ENCODE measurements at regions not wholly inside any gene's neighbourhood (a gene's known extent, or its start where the extent isn't known, plus 50 kb on each side); places are given as distances from the start of the nearest gene placed in this dataset.
"Not testable (repeated sequence)": the region's sequence is repeated elsewhere in the genome, so short reads cannot be mapped to it uniquely, and the experiment has no call there.

DNA sequence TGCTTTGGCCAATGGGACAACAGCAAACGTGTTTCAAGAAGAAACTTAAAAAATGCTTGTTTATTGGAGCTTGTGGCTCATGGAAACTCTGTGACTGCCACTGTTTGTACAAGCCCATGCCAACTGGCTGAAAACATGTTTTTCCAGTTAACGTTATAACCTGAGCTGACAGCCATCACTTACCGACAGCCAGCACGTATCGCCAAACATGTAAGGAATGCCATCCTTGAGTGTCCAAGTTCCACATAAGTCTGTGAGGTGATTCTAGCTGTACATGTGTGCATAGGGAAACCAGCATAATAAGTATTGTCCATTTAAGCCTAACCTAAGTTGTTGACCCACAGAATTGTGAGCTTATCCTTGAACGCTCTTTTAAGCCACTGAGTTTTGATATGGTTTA, 596.9 kb downstream of the TRHDE start:
- no peak for DNase-seq

DNA sequence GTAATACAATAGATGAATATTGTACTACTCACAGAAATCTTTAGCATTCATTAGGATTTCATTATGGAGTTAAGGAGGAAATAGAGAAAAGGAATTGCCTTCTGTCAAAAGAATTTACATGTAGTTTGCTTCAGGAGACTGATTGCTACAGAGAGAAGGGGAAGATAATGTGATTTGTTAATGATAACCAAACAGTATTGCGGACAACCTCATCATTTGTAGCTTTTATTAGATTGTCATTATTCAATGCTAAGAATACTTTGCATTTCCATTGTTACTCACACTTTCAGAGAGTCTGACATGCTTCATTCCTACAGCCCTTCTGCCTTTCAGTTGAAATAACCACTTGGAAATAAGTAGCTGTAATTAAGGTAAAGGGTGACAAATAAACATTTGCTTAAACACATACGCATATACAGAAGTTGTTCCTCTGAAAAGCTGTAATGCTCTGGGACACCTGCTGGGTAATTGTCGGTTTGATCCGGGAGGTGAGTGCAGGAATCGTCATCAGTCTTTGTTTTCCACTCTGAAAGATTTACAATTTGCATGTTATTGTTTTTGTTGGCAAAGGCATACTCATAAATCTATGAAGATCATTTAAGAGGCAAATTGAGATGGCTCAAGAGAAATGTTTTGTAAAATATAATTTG, 600.2 kb downstream of the TRHDE start:
- no peak for DNase-seq

DNA sequence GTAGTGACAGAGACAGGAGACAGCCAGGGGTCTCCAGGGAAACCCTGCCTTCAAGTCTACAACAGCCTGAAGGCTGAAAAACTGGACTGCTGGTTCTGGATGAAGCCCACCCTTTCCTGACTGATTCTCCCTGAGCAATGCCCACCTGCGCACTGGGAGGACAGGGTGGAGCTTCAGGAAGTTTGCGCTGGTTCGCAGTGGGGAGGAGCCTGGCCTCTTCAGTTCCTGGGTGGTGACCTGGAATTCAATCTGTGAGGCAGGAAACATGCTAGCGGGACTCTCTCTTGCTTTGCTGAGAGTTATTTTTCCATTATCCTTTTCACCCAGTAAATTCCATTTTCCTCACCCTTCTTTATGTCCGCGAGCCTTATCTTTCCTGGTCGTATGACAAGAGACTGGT, 600.8 kb downstream of the TRHDE start:
- DNase-seq = no peak

DNA sequence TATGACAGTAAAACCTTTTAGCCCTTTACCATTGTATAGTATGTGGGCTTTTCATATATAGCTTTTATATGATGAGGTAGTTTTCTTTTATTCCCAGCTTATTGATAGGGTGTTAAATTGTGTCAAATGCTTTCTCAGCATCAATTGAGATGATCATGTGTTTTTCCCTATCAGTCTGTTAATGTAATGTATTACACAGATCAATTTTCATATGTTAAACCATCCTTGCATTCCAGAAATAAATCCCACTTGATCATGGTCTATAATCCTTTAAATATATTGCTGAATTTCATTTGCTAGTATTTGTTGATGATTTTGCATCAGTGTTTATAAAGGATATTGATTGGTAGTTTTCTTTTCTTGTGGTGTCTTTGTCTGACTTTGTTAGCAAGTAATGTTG, 603.9 kb downstream of the TRHDE start:
- DNase-seq = no peak

DNA sequence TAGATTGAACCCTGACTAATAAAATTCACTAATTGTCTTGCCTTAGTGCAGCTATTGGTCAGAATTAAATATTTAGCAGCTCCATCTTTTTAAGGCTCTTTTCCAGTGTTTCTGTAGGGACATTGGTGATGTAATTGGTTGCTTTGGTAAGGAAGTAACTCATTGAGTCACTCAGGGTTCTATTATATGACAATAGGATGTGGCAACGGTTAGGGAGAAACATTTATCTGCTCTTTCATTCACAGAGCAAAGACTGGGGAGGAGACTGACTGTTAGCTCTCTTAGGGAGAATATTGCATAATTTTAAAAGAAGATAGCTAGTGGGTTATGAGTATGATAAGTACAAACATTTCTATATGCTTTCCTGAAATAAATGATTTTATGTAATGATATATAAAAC, 616.5 kb downstream of the TRHDE start:
- DNase-seq = no peak

DNA sequence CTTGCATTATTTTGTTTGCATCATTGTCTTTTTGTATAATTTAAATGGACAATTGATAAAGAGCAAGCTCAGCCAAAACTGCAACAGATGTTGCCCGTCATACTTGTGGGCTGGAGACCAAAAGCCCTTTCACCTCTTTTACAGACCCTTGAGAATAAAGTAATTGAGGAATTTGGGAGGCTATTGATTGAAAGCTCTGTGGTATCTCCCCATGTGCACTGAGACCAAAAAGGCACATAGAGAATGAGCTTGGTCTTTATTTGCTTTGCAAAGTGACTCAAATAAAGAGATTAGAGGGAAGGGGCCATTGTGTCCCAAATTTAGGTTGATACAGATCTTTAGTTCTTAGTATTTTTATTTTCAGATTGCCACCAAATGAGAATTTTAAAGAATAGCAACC, 617.6 kb downstream of the TRHDE start:
- DNase-seq = no peak

DNA sequence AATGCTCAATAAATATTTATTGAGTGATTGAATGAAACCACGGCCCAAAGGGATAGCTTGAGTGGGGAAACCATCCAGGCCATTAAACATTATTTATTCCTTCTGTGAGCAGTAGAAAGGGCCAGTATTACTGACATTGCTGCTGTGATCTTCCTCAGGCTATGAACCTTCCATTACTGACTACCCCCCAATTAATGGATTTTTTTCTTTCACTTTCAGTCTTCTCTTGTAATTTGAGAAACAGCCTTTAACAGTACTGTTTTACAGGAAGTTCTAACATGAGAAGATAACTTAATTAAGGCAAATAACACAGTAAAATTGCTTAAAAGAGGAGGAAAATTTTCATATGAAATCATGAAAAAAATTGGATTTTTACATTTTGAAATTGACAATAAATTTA, 629.5 kb downstream of the TRHDE start:
- DNase-seq = no peak

DNA sequence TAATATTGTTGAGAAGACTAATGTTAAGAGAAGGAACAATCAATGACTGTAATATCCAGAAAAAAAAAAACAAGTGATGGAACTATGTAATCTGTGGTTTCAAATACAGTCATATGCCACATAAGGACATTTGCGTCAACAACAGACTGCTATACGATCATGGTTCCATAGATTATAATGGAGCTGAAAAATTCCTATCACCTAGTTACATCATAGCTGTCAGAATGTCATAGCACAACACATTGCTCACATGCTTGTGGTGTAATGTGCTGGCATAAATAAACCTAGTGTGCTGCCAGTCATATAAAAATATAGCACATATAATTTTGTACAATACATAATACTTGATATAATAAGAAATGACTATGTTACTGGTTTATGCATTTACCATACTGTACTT, 653.5 kb downstream of the TRHDE start:
- no peak for DNase-seq

DNA sequence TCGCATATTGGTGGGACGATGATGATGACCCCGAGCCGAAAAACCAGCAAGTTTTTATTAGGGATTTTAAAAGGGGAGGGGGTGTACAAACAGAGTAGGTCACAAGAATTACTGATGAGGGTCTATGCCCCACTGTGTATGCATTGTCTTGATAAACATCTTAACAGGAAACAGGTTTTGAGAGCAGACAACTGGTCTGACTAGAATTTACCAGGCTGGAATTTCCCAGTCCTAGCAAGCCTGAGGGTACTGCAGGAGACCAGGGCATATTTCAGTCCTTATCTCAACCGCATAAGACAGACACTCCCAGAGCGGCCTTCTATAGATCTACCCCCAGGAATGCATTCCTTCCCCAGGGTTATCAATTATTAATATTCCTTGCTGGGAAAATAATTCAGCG, 659.7 kb downstream of the TRHDE start:
- not testable (repeated sequence) for DNase-seq

DNA sequence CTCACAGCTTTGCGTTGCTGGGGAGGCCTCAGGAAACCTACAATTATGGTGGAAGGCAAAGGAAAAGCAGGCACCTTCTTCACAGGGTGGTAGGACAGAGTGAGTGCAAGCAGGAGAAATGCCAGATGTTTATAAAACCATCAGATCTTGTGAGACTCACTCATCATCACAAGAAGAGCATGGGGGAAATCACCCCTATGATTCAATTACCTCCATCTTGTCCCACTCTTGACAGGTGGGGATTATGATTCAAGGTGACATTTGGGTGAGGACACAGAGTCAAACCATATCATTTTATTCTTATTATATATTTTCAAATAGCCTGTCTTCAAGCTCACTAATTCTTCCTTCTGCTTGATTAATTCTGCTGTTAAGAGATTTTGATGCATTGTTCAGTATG, 665.3 kb downstream of the TRHDE start:
- DNase-seq = no peak

DNA sequence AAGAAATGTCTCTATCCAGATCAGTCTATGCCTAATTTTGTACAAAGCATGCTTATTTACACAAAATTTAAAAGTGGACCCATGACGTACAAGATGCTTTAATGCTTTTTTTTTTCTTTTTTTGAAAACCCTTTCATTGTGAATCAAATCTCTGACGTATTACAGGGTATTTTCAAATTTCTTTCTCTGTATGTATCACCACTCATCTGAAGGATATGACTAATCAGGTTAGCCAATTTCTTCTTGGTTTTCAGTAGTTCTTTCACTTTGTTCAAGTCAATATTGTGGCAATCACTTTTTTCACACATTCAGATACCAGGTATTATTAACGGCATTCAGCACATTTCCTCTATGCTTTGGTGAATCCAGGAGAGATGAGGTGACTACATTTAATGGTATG, 685.3 kb downstream of the TRHDE start:
- no peak for DNase-seq

DNA sequence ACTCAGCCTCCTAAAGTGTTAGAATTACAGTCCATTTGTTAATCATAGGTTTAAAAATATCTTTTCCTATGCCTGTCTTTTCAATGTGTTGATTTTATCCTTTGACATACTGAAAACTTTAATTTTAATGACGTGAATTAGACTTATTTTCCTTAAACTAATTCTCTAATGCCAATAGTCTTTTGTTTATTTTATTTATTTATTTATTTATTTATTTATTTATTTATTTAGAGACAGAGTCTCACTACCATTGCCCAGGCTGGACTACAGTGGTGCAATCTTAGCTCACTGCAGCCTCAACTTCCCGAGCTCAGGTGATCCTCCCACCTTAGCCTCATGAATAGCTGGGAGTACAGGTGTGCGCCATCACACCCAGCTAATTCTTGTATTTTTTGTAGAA, 694.5 kb downstream of the TRHDE start:
- no peak for DNase-seq

DNA sequence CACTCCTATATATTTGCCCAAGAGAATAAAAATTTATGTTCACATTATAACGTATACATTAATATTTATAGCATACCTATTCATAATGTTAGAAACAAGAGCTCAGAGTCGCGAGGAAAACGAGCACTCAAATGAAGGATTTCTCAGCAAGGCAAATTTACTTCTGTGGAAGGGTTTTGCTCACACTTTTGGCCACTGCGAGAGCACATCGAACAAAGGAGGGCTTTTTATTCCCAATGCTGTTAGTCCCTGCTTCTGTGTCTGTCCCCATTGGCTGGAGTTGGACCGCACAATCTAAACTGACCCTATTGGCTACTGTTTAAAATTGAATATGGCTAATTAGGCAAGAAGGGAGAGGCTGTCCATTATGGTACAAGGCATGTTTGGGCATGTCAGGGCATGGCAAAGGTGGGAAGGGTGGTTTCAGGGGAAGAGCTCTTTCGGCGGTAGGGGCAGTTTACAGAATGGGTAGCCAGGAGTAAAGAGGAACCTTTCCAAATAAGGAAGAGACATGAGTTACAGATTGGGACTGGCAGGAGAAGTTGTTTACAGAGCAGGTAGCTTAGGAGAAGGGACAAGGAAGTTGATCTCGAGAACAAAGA, 702.9 kb downstream of the TRHDE start:
- DNase-seq = no peak

DNA sequence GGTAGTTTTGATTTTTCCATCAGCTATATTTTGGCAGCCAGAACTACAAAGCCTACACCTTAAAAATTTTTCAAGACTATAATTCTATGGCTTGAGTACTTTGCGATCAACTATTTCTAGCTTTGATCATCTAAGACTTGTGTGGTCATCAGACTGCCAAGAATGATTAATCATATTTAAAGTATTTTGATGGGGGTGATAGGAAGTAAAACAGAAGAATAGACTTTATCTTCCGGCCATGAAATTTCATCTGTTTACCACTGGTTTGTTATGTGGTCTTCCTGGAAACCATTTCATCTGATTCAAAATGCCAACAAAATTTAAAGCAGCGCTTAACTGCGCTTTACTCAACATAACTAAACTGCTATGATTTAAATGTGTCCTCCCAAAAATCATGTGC, 706.8 kb downstream of the TRHDE start:
- no peak for DNase-seq

DNA sequence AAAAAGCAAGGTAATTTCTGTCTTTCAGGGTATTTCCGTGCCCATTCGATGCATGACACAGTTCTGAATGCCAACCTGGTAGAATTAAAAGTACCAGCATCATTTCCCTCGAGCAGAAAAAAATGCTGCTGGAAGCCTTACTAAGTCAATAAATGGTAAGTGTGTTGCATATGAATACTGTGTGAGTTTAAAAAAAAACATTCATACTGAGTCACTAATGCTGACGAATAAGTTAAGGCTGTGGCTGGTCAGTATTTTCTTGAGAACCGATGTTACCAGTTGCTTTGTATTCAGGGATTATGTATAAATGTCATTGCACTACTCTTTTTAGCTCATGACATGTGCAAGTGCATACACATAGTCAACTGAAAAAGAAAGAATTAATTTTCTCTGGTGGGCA, 710.2 kb downstream of the TRHDE start:
- no peak for DNase-seq

DNA sequence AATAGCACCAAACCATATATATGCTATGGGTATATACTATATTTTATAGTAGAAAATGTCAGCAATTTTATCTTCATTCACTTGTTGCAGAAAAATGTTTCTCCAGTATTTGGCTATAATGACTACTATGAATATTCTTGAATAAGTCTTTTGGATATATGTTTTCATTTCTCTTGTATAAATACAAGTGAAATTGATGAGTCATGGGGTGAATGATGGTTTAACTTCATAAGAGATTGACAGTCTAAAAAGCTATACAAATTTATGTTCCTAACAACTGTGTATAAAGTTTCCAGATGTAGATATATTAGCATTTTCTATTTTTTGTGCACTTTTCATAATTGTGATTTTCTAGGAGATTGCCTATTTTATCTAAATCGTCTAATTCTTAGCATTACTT, 714.8 kb downstream of the TRHDE start:
- DNase-seq = no peak

DNA sequence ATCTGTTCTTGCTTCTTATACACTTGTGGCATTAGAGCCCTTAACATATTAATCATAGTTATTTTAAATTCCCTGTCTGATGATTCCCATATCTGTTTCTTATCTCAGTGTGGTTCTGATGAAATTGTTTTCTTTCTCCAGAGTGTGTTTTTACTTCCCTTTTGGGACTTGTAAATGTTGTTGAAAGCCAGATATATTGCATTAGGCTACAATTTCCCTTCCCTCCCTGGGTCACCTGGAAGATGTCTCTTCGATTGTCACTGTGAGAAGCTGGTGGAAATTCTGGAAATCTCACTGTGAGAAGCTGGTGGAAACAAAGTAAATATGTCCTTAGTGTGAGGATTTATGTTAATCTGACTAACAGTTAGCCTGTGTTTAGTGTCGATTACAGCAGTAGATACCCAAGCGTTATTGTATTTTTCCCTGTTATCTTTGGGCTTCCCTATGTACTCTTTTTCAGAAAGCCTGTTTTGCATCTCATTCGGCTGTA, 717.3 kb downstream of the TRHDE start:
- DNase-seq = no peak

DNA sequence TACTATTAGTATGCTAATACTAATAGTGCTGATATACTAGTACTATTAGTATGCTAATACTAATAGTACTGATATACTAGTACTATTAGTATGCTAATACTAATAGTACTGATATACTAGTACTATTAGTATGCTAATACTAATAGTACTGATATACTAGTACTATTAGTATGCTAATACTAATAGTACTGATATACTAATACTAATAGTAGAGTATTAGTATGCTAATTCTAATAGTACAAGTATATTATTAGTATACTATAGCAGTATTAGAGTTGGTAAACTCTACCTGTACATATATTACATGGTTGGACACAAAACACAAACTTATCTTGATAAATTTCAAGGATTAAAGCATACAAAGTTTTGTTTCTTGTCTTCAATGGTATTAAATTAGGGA, 722.9 kb downstream of the TRHDE start:
- not testable (repeated sequence) for DNase-seq

DNA sequence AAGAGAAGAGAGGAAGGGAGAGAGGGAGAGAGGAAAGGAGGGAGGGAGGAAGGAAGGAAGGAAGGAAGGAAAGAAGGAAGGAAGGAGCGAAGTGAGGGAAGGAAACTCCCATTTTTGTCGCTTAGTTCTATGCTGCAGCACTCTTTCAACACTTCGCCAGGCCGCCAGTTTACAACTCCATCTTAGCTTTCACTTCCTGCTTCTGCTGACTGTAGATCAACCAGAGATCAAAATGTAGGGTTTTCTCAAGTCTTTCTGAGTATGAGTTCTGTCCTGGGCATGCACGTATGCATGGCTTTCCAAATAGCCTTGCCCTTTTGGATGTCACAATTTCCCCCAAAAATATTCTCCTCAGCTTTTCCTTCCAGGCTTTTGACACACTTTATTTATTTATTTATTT, 723.4 kb downstream of the TRHDE start:
- no peak for DNase-seq

DNA sequence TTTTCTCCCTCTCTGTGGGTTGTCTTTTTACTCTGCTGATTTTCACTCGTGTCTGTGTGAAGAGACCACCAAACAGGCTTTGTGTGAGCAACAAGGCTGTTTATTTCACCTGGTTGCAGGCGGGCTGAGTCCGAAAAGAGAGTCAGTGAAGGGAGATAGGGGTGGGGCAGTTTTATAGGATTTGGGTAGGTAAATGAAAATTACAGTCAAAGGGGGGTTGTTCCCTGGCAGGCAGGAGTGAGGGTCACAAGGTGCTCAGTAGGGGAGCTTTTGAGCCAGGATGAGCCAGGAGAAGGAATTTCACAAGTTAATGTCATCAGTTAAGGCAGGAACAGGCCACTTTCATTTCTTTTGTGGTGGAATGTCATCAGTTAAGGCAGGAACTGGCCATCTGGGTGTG, 729.6 kb downstream of the TRHDE start:
- DNase-seq = not testable (repeated sequence)

DNA sequence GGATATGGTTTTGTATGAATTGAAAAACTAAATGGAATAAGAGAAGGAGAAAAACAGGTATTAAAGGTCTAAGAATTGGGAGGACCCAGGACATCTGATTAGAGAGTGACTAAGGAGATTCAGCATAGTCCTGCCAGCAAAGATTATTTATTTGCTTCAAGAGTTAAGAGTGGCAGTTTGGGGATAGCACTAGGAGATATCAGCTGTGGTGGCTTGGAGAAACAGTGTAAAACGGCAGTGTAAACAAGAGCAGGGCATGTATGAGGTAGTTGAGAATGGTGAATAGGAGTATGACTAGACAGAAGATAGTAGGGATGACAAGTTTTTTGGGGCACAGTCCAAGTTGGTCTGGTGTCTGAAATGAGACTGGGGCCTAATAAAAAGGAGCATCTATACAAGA, 730.3 kb downstream of the TRHDE start:
- not testable (repeated sequence) for DNase-seq

DNA sequence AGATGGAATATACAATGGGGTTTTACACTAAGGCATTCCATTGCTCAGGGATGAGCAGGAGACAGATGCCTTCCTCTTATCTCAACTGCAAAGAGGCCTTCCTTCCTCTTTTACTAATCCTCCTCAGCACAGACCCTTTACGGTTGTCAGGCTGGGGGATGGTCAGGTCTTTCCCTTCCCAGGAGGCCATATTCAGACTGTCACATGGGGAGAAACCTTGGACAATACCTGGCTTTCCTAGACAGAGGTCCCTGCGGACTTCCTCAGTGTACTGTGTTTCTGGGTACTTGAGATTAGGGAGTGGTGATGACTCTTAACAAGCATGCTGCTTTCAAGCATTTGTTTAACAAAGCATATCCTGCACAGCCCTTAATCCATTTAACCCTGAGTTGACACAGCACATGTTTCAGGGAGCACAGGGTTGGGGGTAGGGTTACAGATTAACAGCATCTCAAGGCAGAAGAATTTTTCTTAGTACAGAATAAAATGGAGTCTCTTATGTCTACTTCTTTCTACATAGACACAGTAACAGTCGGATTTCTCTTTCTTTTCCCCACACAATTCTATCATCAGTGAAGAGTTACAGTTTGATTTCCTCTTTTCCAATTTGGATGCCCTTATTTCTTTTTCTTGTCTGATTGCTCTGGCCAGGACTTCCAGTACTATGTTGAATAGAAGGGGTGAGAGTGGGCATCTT, 737.1 kb downstream of the TRHDE start:
- not testable (repeated sequence) for DNase-seq

DNA sequence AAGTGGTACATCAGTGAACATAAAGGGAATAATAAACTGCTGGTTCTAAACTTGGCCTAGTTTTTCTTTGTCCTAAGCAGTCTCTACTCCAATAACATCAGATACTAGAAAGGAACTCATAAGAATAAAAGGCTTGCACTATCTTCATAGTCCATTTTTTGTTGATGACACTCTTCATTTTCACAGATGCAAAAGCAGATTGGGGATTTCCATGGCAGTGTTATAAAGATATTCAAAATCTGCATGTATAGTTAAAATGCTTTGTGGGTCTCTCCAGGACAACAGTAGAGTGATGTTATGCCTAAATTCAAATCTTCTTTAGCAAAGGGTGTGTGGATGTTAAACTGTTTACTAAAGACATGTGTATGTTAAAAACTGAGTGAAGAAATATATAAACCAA, 745.8 kb downstream of the TRHDE start:
- DNase-seq = no peak

DNA sequence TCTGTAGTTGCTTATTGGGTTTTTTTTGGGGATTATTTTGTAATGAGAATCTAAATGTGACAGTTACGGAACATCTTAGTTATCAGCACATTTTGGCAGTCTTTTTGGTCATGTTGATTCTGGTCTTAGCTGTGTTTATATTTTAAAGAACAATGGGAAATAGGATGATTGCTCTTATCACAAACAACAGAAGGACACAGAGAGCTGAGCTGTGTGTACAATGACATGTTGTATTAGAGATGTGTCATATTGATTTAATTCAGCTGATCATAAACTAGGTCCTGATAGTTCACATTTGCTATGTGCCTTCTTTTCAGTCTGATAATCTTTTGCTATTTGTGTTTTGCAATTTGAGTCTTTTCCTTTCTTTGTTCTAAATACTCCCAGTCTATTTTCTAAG, 781.7 kb downstream of the TRHDE start:
- DNase-seq = no peak

DNA sequence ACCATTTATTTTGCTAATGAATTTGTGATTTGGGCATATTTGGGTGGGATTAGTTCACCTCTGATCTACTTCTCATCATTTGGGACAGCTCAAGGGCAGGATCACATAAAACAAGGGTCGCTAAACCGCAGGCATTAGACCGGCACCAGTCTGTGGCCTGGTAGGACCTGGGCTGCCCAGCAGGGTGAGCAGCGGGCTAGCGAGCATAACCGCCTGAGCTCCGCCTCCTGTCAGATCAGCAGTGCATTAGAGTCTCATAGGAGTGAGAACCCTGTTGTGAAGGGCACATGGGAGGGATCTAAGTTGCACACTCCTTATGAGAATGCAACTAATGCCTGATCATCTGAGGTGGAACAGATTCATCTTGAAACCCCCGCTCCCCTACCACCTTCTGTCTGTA, 785.3 kb downstream of the TRHDE start:
- DNase-seq = no peak
